GM19043 (cell line): ENCODE measurements at regions not wholly inside any gene's neighbourhood (a gene's known extent, or its start where the extent isn't known, plus 50 kb on each side); places are given as distances from the start of the nearest gene placed in this dataset.

Experiments used
- ATAC-seq: cut with Tn5 transposase; IDR thresholded peaks from one replicate; pipeline ENCODE4 v1.9.1; 2021; ENCODE audit warnings: low read depth; ENCODE audit not compliant: unreplicated experiment

- ATAC-seq = no peak
Observed at GRCh38 chr6:113350461-113350860, 506.7 kb upstream of the MARCKS start.

- ATAC-seq = no peak
Observed at GRCh38 chr6:113351173-113351834, 505.8 kb upstream of the MARCKS start.

GRCh38 chr6:113352029-113352801 is 504.9 kb upstream of the MARCKS start:
- ATAC-seq = no peak

GRCh38 chr6:113352831-113353230 is 504.3 kb upstream of the MARCKS start:
- no peak for ATAC-seq

DNA sequence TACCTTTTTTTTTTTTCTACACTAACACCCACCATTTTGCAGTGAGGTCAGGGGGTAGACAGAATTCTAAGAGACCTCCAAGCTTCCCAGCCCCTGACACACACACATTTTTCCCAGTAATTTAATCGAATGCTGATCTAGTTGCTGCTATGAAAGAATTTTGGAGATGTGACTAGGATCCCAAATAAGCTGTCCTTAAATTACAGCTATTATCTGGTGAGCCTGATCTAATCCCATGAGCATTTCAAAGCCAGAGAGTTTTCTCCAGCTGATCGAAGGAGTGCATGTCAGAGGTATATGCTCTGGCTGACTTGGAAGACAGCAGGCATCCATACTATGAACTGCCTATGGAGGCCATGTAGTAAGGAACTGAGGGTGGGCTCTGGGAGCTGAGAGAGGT is 503.8 kb upstream of the MARCKS start:
- ATAC-seq = no peak

DNA sequence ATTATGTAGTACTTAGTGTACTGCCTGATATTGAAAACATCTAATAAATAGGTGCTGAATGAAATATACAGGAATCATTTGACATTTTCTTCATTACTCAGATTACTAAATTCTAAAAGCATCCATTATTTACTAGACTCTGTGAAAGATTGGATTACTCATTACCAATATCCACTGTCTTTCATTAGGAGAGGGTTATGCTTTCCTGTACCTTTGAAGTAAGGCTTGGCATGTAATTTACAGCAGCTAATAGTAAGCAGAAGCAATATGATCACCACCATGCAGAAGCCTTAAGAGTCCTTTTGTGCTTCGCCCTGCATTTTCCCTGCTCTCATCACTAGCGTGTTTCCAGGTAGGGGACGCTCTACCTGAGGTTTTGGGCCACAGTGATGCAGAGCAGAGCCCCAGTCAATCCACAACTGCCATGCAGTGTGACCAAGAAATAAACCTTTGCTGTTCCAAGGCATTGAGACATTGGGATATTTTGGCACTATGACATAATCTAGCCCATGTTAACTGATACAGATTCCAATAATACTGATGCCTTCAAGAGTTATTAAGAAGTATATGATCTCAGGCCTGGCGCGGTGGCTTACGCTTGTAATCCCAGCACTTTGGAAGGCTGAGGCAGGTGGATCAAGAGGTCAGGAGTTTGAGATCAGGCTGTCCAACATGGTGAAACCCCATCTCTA is 502.8 kb upstream of the MARCKS start:
- no peak for ATAC-seq

DNA sequence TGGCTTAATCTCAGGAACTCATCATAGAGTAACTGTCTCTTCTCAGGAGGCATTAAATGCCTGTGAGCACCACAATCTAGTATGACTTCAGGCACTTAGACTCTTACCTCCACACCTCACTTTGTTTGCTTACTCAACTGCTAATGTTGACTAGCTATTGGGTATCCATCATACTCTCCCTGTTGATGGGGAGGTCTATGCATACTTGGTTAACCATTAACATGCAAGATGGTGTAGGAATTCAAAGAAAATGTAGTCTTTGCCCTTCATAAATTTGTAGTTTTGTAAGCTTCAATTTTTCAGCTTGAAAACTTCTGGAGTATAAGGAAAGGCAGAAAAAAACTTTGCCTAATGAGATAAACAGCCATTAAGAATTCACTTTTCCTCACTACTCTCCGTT is 501.0 kb upstream of the MARCKS start:
- no peak for ATAC-seq

DNA sequence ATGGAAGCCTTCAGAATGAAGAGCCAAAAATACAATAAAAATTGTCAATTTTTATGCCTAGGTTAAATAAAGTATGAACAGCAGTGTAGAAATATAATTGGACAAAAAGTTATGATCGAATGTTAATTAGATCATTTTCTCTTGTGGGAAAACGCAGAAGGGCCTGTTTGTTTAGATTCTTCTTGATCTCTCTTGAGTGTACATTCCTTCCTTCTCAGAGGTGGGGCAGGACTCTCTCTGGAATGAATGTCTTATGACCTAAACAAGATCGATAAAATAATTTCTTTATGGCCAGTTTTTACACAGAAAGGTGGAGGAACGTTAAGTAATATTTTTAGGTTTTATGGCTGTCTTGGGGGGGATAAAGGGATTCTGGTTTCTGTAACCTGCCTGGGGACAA is 500.1 kb upstream of the MARCKS start:
- ATAC-seq = no peak

GRCh38 chr6:113358063-113358583 is 499.0 kb upstream of the MARCKS start:
- no peak for ATAC-seq

DNA sequence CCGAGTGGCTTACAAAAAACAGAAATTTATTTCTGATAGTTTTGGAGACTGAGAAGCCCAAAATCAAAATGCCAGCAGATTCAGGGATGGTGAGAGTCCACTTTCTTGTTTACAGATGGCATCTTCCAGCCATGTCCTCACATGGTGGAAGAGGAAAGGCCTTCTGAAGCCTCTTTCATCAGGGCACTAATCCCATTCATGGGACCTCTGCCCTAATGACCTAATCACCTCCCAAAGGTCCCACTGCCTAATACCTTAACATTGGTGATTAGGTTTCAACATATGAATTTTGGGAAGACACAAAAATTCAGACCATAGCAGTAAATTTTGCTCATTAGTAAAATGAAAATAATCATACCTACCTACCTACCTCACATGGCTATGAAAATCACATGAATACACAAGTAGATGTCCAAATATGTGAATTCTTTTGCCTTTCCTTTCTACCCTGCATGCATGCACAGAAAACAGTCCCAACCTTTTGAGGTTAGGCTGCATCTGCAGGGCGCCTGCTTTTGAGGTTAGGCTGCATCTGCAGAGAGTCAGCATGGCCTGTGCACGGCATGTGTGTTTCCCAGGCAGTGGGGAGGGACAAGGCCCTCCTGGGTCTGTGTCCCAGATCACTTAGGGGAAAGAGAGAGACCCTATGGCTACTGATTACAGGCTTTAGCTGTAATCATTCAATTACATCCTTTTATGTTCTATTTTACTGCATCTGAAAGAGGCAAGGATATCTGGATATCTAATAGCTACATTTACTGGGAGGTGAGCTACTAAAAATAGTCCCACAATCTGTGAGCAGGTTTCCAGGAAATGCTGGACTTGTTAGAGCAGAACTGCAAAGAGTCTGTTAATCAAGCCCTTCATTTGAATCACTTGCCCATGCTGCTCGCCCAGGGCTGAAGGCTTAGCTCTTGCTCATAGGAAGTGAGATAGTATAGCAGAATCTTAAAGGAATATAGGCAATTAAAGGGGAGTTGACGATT is 497.7 kb upstream of the MARCKS start:
- no peak for ATAC-seq

GRCh38 chr6:113361014-113361645 is 496.0 kb upstream of the MARCKS start:
- no peak for ATAC-seq

DNA sequence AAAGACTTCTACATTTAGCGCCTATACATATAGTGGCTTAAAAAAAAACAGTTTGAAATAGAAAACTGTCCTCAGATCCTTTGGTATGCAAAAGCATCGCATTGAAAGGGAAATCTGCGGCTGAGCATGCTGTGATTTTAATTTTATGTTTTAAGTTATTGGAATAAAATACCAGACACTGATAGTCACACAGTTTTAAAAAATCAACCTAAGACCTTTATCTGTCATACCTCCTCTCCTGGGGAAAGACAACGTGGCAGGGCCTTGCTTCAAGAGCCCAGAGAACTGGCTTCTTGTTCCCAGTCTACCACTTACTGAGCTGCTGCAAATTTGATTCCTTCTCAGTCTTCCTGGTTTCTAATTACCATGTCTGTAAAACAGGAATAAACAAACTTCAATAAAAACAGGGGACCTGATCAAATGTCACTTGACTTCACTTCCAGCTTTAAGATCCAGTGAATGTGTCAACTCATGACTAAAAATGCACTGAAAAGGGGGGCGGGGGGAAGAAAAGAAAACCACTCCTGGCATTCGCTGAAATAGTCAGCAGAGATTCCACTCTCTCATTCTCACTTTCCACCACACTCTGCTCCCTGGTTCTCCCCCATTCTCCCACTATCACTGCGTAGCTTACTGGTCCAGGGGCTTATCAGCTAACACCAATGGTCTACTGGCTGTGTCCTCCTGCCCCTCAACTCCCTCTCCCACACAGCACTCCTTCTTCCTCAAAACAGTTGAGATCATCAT is 494.7 kb upstream of the MARCKS start:
- no peak for ATAC-seq

DNA sequence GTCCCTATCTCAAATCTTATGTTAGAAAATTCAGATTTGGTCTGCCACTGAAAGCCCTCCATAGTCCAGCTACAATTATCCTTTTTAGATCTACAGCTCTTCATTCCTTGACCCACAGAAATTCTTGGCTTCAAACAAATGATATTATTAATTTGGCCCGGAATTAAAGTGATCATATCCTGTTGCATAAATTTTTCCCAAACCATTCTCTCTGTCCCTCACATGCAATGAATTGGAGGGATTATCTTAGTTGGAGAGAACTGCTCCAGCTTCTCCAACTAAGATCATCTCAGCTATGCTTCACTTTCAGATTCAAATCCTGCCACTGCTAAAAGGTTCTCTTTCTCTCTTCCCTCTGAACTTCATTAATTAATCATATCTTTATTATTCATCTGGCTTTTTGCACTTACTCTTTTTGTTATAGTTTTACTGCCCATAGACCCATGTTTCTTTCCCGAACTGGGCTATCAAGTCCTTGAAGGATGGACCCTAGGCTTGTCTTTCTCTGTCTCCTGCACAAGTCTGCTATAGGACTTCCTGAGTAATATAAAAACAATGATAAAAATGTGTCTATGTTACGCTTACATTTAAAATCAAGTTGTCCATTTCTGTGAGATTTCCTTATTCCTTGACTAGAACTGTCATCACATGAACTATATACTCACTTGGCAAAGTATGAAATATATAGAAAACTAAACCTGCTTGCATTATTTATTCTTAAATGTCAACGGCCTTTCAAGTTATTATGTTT is 493.9 kb upstream of the MARCKS start:
- ATAC-seq = no peak

- no peak for ATAC-seq
Observed at GRCh38 chr6:113363866-113364265, 493.3 kb upstream of the MARCKS start.

DNA sequence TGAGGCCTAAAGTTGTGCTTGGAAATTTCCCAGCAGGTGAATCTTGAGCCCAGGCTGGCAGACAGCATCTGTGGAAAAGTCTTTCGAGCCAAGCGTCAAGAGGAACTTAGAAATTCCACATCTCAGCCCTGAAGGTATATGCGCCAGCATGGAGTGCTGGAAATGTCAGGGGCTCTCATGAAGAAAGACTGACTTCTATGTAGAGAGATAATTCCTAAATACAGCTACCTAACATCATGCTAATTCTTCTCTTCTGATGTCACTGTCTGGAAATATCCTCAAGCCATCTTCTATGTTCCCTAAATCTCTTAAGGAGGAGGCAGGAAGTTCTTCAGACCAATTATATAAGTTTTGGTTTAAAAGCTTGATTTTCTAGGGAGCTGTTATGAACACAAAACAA is 492.4 kb upstream of the MARCKS start:
- ATAC-seq = no peak

DNA sequence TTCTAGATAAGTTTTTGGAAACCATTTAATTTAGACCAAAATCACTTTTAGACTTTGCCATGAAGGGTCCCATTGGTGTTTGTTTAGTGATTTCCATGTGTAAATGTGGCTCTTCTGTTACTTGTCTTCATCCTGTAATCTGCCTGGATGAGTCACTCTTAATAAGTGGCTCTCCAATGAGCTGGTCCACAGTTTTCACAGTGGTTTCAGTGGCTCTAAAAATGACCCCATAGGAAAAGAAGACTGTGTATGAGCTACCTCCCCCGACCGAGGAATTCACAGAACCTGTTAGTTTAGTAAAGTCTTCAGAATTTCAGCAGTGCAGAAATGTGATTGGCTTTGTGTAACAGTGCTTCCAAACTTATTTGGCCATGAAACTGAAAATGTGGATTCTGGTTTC is 492.0 kb upstream of the MARCKS start:
- ATAC-seq = no peak

DNA sequence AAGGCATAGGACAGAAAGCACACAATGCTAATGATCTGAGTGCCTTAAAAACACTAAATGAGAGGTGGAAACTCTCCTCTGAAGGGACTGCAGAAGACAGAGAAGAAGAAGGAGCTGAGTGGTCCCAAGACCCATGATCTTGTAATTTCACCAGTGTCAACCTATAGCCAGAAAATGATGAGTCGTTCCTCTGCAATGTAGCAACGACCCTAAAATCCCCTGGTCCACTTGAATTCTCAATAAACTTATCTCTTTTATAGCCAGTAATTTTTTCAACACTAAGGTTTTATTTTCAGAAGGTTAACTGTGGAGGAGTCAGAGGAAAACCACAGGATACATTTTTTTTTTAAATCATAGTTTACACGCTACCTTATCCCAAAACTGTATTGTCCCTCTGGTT is 490.6 kb upstream of the MARCKS start:
- ATAC-seq = no peak
